Breast epithelium (tissue), 3 donors: ENCODE measurements at regions not wholly inside any gene's neighbourhood (a gene's known extent, or its start where the extent isn't known, plus 50 kb on each side); places are given as distances from the start of the nearest gene placed in this dataset.

Source experiments
- POLR2A ChIP-seq: fragments of 450-650 bp; IDR thresholded peaks from one replicate; pipeline ENCODE4 v1.6.1; 2016; ENCODE audit warnings: antibody characterized with exemption, mild to moderate bottlenecking, moderate library complexity
- TF ChIP-seq, protein P1 (sequence below), 3 donors: fragments of 450-650 bp; IDR thresholded peaks; one replicate each; pipeline ENCODE4 v1.5.1; 2016 to 2017; ENCODE audit warnings: antibody characterized with exemption in 3 of 3, mild to moderate bottlenecking in 3 of 3, moderate library complexity in 3 of 3

DNA sequence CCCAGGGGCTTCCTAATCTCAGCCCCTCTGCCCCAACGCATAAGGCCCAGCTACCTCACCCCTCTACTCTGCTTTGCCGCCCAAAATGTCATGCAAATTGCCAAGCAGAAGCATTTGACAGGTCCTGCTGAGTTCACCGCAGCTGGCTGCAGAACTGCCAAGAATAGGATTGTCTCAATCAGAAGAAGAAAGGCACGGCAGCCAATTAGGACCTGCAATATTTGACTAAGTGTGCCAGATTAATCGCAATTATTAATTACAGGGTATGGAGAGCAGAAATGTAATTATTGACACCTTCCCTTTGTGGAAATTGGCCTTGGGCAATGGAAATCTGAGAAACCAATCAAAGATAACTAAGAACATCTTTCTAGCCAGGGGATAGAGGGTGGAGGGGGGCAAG is 318.6 kb downstream of the LRFN2 start:
- TF ChIP-seq, protein P1, sequence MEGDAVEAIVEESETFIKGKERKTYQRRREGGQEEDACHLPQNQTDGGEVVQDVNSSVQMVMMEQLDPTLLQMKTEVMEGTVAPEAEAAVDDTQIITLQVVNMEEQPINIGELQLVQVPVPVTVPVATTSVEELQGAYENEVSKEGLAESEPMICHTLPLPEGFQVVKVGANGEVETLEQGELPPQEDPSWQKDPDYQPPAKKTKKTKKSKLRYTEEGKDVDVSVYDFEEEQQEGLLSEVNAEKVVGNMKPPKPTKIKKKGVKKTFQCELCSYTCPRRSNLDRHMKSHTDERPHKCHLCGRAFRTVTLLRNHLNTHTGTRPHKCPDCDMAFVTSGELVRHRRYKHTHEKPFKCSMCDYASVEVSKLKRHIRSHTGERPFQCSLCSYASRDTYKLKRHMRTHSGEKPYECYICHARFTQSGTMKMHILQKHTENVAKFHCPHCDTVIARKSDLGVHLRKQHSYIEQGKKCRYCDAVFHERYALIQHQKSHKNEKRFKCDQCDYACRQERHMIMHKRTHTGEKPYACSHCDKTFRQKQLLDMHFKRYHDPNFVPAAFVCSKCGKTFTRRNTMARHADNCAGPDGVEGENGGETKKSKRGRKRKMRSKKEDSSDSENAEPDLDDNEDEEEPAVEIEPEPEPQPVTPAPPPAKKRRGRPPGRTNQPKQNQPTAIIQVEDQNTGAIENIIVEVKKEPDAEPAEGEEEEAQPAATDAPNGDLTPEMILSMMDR (IDR thresholded peaks at IDR 0.05): no peak
- TF ChIP-seq POLR2A: no peak
